NT2/D1 (cell line): ENCODE measurements at regions not wholly inside any gene's neighbourhood (a gene's known extent, or its start where the extent isn't known, plus 50 kb on each side); places are given as distances from the start of the nearest gene placed in this dataset.

Experiments used
- DNase-seq: peaks from one replicate; pipeline ENCODE4 v3.0.0-alpha.2; 2011; ENCODE audit warnings: low read depth, low spot score
- H3K27me3 ChIP-seq: 2 replicates; pipeline ENCODE4 v1.6.0; 2011; ENCODE audit warnings: mild to moderate bottlenecking; ENCODE audit not compliant: insufficient read length, insufficient read depth
- H3K36me3 ChIP-seq: 2 replicates; pipeline ENCODE4 v1.6.1; 2011; ENCODE audit warnings: mild to moderate bottlenecking, low read length, mixed read lengths; ENCODE audit not compliant: insufficient read depth, insufficient read length
- H3K4me1 ChIP-seq: 2 replicates; pipeline ENCODE4 v1.5.1; 2011; ENCODE audit not compliant: insufficient read depth, insufficient read length
- H3K4me3 ChIP-seq: 2 replicates; pipeline ENCODE4 v1.5.1; 2011; ENCODE audit warnings: low read depth; ENCODE audit not compliant: insufficient read length
- H3K9ac ChIP-seq: 2 replicates; pipeline ENCODE4 v1.6.0; 2011; ENCODE audit warnings: low read depth; ENCODE audit not compliant: insufficient read length
- H3K9me3 ChIP-seq: 2 replicates; pipeline ENCODE4 v1.5.1; 2011; ENCODE audit warnings: mild to moderate bottlenecking, low read length; ENCODE audit not compliant: insufficient read depth
- SUZ12 ChIP-seq: IDR thresholded peaks from 2 replicates; pipeline ENCODE4 v1.6.1; 2011; ENCODE audit not compliant: insufficient read length, insufficient read depth; ENCODE audit errors: extremely low read depth
- YY1 ChIP-seq: IDR thresholded peaks from 2 replicates; pipeline ENCODE4 v1.6.1; 2011; ENCODE audit not compliant: insufficient read length, insufficient read depth
- ZNF274 ChIP-seq: IDR thresholded peaks from 2 replicates; pipeline ENCODE4 v1.6.1; 2011; ENCODE audit warnings: mild to moderate bottlenecking, low read depth, low read length

DNA sequence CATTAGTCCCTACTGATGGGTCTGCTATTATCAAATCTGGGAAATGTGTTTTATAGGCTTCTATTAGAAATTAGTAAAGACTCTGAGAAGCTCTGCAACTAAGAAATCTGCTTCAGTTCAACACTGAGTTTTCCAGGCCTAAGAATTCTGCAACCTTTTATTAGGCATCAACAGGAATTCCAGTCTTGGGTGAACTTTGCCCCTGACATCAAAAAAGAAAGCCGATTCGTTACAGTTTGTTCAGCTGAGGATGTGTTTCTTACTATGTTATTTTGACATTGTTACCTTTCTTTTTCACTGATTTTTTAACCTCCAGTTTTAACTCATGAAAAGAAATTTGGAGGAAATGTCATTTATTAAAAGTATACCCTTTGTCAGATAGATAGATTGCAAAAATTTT lies 131.5 kb upstream of the KCNH8 start:
- Histone ChIP-seq H3K9me3 (no peaks in the 10 kb centered on the region), H3K4me1 (no peaks in the 10 kb centered on the region), H3K4me3 (no peak overlapping the region), H3K27me3 (no peaks in the 10 kb centered on the region), H3K36me3 (no peaks in the 10 kb centered on the region), H3K9ac (no peak overlapping the region)
- TF ChIP-seq ZNF274 (no peak), SUZ12 (no peak), YY1 (no peak)
- DNase-seq = no peak

DNA sequence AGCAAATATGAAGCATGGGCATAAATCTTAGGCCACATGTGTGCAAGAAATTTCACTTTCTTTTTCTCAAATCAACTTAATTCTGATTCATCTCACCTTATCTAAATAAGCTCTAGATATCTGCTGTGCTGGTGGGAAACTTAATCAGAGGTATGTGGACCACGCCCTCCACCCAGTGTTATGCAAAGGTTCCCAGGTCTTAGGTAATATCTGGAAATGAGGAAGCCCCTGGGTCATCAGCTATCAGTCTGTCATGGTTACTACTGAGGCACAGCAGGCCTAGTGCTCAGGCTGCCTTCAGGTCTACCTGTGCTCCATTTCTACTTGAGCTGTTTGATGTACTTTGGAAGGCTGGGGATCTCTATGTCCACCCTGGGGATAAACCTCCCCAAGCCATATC lies 134.4 kb upstream of the KCNH8 start:
- no peaks in the 10 kb centered on the region for H3K9me3 ChIP-seq
- no peak for DNase-seq
- no peak overlapping the region for H3K9ac ChIP-seq
- H3K4me1 ChIP-seq = no peaks in the 10 kb centered on the region
- no peaks in the 10 kb centered on the region for H3K36me3 ChIP-seq
- H3K4me3 ChIP-seq = no peak overlapping the region
- TF ChIP-seq YY1 = no peak
- TF ChIP-seq SUZ12 = no peak
- no peak for TF ChIP-seq ZNF274
- H3K27me3 ChIP-seq = no peaks in the 10 kb centered on the region

DNA sequence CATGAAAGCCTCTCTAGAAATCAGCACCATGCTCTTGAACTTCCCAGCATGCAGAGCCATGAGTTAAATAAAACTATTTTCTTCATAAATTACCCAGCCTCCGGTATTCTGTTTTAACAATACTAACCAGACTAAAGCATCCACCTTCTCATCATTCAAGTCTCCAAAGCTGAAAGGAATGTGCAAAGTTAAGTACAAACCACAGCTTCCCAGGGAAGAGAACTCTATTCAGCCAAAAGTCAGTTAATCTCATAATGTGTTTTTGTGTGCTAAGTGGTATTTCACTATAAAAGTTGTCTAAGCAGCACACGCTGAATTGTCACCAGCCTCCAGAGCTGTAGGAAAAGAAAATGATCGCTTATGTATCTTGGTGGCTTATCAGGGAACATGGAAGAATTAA lies 135.5 kb upstream of the KCNH8 start:
- Histone ChIP-seq H3K9ac (no peak overlapping the region), H3K36me3 (no peaks in the 10 kb centered on the region), H3K27me3 (no peaks in the 10 kb centered on the region), H3K4me1 (no peaks in the 10 kb centered on the region), H3K9me3 (no peaks in the 10 kb centered on the region), H3K4me3 (no peak overlapping the region)
- TF ChIP-seq SUZ12 = no peak
- TF ChIP-seq YY1 = no peak
- no peak for TF ChIP-seq ZNF274
- no peak for DNase-seq

DNA sequence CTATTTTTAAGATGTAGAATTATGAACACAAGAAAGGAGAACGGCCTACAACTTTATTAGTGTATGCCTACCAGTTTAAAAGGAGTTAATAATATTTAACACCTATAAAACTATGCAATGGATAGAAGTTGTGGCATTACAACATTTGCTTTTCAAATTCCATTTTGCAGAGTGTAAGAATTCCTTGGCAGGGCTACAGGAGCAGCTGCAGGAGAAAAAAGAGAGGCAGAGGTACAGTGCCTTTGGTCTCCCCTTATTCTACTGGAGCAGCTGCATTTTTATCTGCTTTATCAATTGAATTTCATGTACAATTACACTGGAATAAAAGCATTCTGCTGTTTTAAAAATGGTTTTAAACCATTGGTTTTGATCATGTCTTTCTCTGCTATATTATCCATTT lies 145.7 kb upstream of the KCNH8 start:
- Histone ChIP-seq H3K27me3 (no peaks in the 10 kb centered on the region), H3K9me3 (no peaks in the 10 kb centered on the region), H3K36me3 (peaks cover 3% of the 10 kb centered on the region), H3K9ac (no peak overlapping the region), H3K4me1 (peaks cover 2% of the 10 kb centered on the region), H3K4me3 (no peak overlapping the region)
- DNase-seq = no peak
- TF ChIP-seq SUZ12 (no peak), YY1 (no peak), ZNF274 (no peak)

DNA sequence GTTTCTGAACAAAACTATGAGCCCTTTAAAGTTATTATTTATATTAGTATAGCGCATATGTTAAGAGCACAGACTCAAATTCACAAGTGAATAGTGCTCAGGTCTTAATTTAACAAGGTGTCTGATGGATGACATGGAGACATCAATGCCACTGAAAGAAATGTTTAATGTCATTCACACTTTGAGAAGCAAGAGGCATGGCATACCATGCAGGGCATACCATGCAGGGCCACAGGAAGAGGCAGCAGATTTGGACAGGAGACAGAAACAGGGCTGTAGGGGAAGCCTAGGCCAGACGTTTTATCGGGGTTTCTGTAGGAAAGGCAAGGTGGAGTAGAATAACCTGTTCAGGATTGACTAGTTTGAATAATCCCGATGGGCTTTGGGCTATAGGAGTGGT lies 150.2 kb upstream of the KCNH8 start:
- Histone ChIP-seq H3K4me3 (no peak overlapping the region), H3K36me3 (no peaks in the 10 kb centered on the region), H3K9ac (no peak overlapping the region), H3K9me3 (peaks cover 20% of the 10 kb centered on the region; the same call in 1 of the 2 replicates), H3K4me1 (peaks cover 2% of the 10 kb centered on the region), H3K27me3 (no peaks in the 10 kb centered on the region)
- TF ChIP-seq ZNF274 (no peak), SUZ12 (no peak)
- no peak for DNase-seq

DNA sequence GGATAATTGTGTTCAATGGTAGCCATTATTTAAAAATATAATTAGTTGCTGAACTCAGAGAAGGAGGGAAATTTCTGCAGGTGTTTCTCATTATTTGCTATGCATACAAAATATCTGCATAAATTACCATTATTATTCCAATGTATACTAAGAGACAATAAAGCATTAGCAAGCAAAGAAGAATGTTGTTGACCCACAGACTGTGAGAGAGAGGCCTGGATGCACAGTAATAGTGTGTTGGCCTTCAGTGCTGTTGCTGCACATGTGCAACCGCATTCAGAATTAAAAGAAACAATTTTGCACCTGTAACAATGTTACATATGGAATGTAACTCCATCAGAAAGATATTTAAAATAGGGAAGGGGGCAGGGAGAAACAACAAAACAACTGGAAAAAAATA lies 155.6 kb upstream of the KCNH8 start:
- DNase-seq = no peak
- Histone ChIP-seq H3K9me3 (peaks cover 20% of the 10 kb centered on the region; the same call in 1 of the 2 replicates), H3K9ac (no peak overlapping the region), H3K4me1 (no peaks in the 10 kb centered on the region), H3K27me3 (no peaks in the 10 kb centered on the region), H3K4me3 (no peak overlapping the region), H3K36me3 (no peaks in the 10 kb centered on the region)
- TF ChIP-seq SUZ12 = no peak
- TF ChIP-seq ZNF274 = no peak
- TF ChIP-seq YY1 = no peak

DNA sequence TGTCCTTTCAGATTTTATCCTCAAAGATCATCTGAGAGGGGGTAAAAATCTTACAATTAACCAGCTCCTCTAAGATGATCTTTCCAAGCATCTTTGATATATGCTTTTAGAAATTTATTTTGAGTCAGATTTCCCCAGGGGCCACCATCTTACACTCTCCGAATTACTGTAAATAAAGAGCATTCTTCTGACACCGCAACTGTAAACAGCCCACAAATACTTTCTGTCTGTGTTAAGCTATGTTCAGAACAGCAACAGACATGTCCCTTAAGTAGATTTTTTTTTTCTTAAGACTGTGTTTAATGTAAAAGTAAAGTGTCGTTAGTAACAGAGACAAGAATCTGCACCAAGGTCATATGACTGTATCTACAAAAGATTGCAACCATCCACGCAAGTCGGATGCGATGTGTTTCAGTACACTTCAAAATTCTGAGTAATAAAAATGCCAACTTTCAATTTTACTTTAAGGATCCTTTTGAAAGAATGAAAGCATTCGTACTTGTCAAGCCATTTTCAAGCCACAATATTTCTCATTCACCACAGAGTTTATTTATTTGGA lies 159.0 kb upstream of the KCNH8 start:
- no peak for DNase-seq
- no peaks in the 10 kb centered on the region for H3K27me3 ChIP-seq
- H3K9me3 ChIP-seq = no peaks in the 10 kb centered on the region
- no peak overlapping the region for H3K4me3 ChIP-seq
- TF ChIP-seq ZNF274 (no peak), SUZ12 (no peak), YY1 (no peak)
- no peaks in the 10 kb centered on the region for H3K36me3 ChIP-seq
- no peak overlapping the region for H3K9ac ChIP-seq
- no peaks in the 10 kb centered on the region for H3K4me1 ChIP-seq
